ENCODE measurements at regions not wholly inside any gene's neighbourhood (a gene's known extent, or its start where the extent isn't known, plus 50 kb on each side); places are given as distances from the start of the nearest gene placed in this dataset.

DNA sequence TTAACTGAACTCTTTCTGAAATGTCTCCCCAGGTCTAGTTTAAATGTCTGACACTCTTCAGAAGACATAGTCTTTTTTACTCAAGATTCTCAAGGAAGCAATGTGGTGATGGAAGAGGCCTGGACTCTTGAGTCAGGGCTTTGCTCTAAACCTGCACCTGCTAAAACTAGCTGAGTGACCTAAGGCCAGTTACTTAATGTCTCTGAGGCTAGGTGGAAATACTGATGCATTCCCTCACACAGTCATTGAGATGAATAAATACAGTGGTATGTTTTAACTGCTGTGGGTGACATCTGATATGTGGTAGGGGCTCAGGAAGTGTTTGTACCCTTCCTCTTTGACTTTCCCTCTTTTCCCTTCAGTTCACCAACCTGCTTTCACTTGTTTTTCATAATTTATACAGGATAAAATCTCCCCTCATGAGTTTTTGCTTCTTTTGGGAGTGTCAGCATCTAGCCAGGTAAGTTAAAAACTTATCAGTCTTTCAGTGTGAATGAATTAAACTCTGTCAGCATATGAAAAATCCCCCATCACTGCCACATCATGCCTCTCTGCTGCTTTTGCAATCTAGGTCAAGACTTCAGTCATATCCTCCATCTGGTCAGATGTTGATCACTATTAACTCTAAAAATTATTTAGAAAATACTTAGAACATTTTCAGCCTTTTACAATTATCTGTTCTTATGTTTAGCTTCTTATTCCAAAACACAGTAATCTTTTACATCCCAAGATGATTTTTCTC lies 178.7 kb upstream of the TNFAIP3 start:
- TF ChIP-seq JUND (IDR thresholded peaks at IDR 0.05; ENCODE audit: low read depth), result no peak
- in situ Hi-C loops (cut with HindIII; ENCODE audit: low pct_unique_long_range_greater_than_20kb, low sequenced_read_pairs), result no loop called here
- DNase-seq (ENCODE audit: low read depth in 1 of 2, low spot score in 1 of 2), result no peak

DNA sequence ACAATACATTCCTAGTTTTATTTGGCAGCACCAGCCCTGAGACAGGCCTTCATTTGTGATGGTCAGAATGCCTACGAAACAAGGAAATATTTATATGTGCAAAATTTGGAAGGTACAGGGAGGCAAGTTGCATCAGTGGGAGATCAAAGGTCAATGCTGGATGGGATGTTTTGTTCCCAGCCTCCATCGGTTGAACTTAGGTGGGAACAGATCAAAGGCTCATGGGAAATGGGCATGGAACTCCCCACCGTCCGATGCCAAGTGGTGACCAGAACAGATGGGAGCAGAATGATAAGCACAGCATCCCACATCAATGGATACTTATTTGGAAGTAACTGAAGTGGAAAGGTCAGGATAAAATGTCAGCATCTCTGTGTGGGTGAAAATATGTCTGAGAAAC lies 177.7 kb upstream of the TNFAIP3 start:
- no peak for DNase-seq (ENCODE audit: low read depth in 1 of 2, low spot score in 1 of 2)
- in situ Hi-C loops (cut with HindIII; ENCODE audit: low pct_unique_long_range_greater_than_20kb, low sequenced_read_pairs), result no loop called here
- no peak for TF ChIP-seq JUND (IDR thresholded peaks at IDR 0.05; ENCODE audit: low read depth)

DNA sequence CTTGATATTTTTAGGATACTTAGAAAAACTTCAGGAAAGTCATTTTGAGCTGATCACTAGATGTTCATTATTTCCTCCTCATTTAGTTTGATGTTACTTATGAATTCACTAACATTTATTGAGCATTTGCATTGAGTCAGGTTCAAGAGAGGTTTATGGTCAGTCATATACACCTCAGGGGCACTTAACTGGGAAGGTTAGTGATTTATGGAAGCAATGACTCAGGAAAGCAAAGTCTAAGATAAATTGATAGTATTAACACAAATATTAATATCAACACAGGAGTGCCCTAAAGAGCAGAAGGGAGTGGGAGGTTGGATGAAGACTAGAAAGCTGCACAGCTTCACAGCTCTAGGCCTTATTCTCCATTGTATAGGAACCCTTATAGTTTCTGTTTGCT lies 177.0 kb upstream of the TNFAIP3 start:
- in situ Hi-C loops (cut with HindIII; ENCODE audit: low pct_unique_long_range_greater_than_20kb, low sequenced_read_pairs), result no loop called here
- no peak for DNase-seq (ENCODE audit: low read depth in 1 of 2, low spot score in 1 of 2)
- no peak for TF ChIP-seq JUND (IDR thresholded peaks at IDR 0.05; ENCODE audit: low read depth)

DNA sequence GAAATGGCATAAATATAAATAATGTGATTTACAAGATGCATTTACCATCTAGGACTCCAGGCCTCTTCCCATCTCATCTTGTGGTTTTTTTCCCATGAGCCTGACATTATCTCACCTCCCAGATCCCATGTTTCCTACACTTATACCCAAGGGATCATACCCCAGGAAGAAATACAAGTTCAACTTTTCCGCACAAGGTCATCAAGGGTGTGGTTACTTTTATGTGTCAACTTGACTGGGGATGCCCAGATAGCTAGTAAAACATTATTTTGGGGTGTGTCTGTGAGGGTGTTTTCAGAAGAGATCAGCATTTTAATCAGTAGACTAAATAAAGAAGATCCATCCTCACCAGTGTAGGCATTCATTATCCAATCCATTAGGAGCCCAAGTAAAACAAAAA lies 176.3 kb upstream of the TNFAIP3 start:
- DNase-seq (ENCODE audit: low read depth in 1 of 2, low spot score in 1 of 2), result no peak
- TF ChIP-seq JUND (IDR thresholded peaks at IDR 0.05; ENCODE audit: low read depth), result no peak
- in situ Hi-C loops (cut with HindIII; ENCODE audit: low pct_unique_long_range_greater_than_20kb, low sequenced_read_pairs), result no loop called here

DNA sequence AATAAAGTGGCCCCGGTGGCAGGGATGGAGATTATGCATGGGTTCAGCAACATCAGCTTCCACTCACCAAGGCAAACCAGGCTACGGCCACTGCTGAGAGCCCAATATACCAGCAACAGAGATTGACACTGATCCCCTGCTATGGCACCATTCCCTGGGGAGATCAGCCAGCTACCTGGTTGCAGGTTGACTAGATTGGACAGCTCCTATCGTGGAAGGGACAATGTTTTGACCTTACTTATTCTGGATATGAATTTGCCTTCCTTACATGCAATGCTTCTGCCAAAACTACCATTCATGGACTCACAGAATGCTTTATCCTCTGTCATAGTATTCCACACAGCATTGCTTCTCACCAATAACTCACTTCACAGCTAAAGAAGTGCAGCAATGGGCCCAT lies 174.8 kb upstream of the TNFAIP3 start:
- TF ChIP-seq JUND (IDR thresholded peaks at IDR 0.05; ENCODE audit: low read depth), result no peak
- in situ Hi-C loops (cut with HindIII; ENCODE audit: low pct_unique_long_range_greater_than_20kb, low sequenced_read_pairs), result no loop called here
- DNase-seq (ENCODE audit: low read depth in 1 of 2, low spot score in 1 of 2), result no peak

DNA sequence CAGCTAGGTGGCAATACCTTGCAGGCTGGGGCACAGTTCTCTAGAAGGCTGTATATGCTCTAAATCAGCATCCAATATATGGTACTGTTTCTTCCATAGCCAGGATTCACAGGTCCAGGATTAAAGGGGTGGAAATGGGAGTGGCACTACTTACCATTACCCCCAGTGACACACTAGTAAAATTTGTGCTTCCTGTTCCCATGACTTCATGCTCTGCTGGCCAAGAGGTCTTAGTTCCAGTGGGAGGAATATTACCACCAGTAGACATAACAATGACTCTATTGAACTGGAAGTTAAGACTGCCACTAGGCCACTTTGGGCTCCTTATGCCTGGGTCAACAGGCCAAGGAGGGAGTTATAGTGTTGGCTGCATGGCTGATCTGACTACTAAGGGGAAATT lies 174.3 kb upstream of the TNFAIP3 start:
- in situ Hi-C loops (cut with HindIII; ENCODE audit: low pct_unique_long_range_greater_than_20kb, low sequenced_read_pairs), result no loop called here
- no peak for TF ChIP-seq JUND (IDR thresholded peaks at IDR 0.05; ENCODE audit: low read depth)
- DNase-seq (ENCODE audit: low read depth in 1 of 2, low spot score in 1 of 2), result no peak

DNA sequence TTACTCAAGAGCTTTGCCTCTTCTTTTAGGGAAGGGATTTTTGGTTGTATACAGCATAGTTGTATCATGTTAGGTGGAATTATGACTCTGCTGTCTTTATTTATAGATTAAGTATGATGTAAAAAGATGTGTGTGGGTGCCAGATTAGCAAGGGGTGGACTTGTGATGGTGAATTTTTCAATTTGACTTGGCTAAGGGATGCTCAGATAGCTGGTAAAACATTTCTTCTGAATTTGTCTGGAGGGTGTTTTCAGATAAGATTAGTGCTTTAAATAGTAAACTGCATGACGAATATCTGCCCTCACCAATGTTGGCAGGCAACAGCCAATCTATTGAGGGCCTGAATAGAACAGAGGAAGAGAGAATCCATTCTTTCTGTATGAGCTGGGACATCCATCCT lies 173.3 kb upstream of the TNFAIP3 start:
- TF ChIP-seq JUND (IDR thresholded peaks at IDR 0.05; ENCODE audit: low read depth), result no peak
- in situ Hi-C loops (cut with HindIII; ENCODE audit: low pct_unique_long_range_greater_than_20kb, low sequenced_read_pairs), result no loop called here
- DNase-seq (ENCODE audit: low read depth in 1 of 2, low spot score in 1 of 2), result no peak

DNA sequence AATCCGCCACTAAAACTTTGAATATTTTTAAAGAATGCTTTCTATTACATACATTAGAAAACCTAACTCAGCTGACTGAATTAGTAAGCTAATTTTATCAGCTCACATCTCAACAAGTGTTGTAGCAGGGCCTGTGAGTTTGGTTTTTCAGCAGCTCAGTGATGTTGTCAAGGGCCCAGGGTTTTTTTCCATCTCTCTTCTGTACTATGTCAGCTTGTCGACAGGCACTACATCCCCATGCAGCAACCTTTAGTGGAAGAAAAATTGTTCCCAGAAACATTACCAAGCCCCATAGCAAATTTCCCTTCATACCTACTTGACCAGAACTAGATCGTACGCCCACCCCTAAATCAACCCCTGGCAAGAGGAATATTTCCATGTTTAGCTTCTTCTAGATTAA lies 170.3 kb upstream of the TNFAIP3 start:
- in situ Hi-C loops (cut with HindIII; ENCODE audit: low pct_unique_long_range_greater_than_20kb, low sequenced_read_pairs), result no loop called here
- no peak for DNase-seq (ENCODE audit: low read depth in 1 of 2, low spot score in 1 of 2)
- TF ChIP-seq JUND (IDR thresholded peaks at IDR 0.05; ENCODE audit: low read depth), result no peak

DNA sequence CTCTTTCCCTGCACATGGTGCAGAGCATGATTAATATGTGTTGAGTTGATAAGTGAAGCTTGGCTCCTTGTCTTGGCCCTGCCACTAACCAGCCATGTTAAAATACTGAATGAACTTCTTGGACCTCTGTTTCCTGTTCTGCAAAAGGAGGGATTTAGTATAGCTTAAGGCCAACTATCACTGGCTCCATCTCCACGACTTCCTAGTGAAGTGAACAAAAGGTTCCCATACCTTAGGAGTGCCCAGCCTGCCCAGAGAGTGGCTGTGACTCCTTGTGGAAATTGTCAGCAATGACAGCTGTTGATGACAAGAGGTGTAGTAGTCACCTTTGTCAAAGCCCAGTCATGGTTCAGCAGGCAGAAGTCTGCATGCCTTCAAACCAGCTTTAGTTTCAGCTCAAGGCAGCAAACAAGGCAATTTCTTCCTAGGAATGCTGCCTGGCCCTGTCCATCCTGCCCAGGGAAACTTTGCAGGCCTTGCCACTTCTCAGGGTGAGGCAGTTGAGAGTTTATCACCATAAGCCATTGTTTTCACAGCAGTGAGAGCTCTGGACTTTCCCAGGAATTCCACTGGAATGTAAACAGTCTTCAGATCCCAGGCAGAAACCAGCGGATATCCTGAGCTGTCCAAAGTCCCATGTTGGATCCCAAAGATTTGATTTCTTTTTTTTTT lies 169.7 kb upstream of the TNFAIP3 start:
- in situ Hi-C loops (cut with HindIII; ENCODE audit: low pct_unique_long_range_greater_than_20kb, low sequenced_read_pairs), result no loop called here
- TF ChIP-seq JUND (IDR thresholded peaks at IDR 0.05; ENCODE audit: low read depth), result no peak
- DNase-seq (ENCODE audit: low read depth in 1 of 2, low spot score in 1 of 2), result peak; percentile 1 to 55

DNA sequence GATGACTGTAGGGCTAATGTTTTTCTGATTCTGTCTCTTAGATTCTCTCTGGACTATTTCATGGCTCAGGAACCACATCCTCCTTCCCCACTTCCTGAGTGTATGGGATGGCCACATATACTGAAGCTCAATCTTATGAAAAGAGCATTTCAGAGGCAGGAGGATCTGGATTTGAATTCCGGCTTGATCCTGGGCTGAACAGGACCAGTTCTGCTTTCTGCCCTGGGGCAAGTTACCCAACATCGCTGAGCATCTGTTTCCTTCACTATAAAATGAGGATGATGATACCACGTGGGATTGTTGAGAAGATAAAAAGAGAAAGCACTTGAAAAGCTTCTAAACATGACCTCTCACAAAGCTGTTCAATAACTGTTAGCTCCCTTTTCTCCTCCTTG lies 168.4 kb upstream of the TNFAIP3 start:
- no peak for DNase-seq (ENCODE audit: low read depth in 1 of 2, low spot score in 1 of 2)
- in situ Hi-C loops (cut with HindIII; ENCODE audit: low pct_unique_long_range_greater_than_20kb, low sequenced_read_pairs), result no loop called here
- no peak for TF ChIP-seq JUND (IDR thresholded peaks at IDR 0.05; ENCODE audit: low read depth)

DNA sequence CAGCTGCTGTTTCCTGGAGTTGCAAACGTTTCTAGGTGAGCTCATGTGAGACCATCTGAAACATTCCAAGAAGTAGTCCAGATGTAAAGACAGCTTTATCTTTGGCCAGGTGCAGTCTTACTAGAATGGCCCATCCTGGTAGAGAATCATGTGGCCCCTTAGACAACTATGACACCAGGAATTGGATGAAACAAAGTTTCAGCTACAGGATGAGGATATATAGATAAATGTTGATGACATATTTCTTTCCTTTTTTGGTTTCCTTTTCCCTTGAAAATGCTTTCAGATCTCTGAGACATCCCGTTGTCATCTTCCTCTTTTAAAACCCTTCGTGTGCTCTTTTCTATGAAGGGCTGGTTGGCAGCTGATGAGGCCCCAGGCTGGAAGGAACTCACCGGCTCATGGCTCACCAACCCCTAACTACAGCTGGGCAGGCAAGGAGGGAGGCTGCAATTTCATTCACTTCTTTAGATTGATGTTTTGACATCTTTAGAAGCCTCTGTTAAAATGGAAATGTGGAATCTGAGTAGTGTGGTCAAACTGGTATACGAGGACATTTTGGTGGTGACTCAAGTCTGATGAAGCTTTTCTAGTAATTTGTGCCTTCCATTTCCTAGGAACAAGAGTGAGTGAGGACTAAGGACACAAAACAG lies 167.9 kb upstream of the TNFAIP3 start:
- in situ Hi-C loops (cut with HindIII; ENCODE audit: low pct_unique_long_range_greater_than_20kb, low sequenced_read_pairs), result no loop called here
- DNase-seq (ENCODE audit: low read depth in 1 of 2, low spot score in 1 of 2), result no peak
- no peak for TF ChIP-seq JUND (IDR thresholded peaks at IDR 0.05; ENCODE audit: low read depth)

DNA sequence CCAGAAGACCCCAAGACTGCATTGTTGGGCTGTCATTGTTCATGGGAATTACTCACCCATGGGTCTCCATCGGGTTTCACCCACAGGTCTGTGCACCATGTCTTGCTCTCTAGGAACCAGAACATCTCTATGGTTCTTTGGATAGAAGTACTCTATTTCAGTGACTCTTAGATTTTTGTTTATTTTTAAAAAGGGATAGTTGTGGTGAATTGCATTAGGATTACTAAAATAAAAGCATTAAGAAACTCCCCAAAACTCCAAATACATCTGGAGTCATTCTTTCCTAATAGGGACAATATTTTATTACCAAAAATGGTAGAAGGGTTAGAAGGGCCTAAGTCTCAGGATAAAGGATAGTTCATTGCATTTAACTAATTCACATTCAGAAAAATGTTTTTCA lies 166.9 kb upstream of the TNFAIP3 start:
- DNase-seq (ENCODE audit: low read depth in 1 of 2, low spot score in 1 of 2), result no peak
- in situ Hi-C loops (cut with HindIII; ENCODE audit: low pct_unique_long_range_greater_than_20kb, low sequenced_read_pairs), result no loop called here
- TF ChIP-seq JUND (IDR thresholded peaks at IDR 0.05; ENCODE audit: low read depth), result no peak

DNA sequence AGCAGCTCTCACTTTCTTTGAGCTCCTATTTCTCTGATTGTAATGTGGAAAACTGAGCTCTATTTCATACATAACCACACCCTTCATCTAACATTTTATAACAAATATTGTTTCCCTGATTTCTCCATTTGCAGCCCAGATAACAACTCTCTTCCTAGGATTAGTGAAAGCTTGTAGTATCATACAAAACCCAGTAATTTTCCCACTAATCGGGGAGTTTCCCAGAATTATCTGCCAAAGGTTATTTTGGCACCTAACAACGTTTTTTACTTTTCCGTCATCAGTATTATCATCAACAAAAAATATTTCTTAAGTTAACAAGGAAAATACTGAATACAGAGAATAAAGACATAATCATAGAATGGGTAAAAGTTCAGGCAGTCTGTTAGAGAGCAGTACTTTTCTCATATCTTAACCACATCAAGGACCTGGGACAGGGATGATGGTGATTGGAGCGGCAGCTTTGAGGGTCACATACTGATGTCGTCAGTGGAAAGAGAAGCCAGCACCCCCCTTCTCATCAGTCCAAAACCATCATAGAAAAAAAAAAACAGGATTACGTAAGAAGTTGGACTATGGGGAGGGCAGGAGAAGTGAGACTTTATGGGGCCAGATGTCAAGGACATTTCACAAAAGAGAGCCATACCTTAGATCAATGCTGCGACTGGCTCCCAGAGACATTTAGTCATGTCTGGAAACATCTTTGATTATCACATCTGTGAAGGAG lies 166.1 kb upstream of the TNFAIP3 start:
- DNase-seq (ENCODE audit: low read depth in 1 of 2, low spot score in 1 of 2), result no peak
- no peak for TF ChIP-seq JUND (IDR thresholded peaks at IDR 0.05; ENCODE audit: low read depth)
- in situ Hi-C loops (cut with HindIII; ENCODE audit: low pct_unique_long_range_greater_than_20kb, low sequenced_read_pairs), result no loop called here

All from T47D (cell line).